Neural cell (in vitro differentiated cells): ENCODE measurements at regions not wholly inside any gene's neighbourhood (a gene's known extent, or its start where the extent isn't known, plus 50 kb on each side); places are given as distances from the start of the nearest gene placed in this dataset.

Experiments used
- H2AFZ ChIP-seq: fragments of 200-600, 300-800 bp; sonication (generic), shearing (Covaris generic); 2 replicates; pipeline ENCODE4 v1.6.0; 2014; ENCODE audit warnings: low read depth, mild to moderate bottlenecking, antibody characterized with exemption, low read length, moderate library complexity
- H3F3A ChIP-seq: fragments of 200-600 bp; shearing (Covaris generic); 2 replicates; pipeline ENCODE4 v1.6.1; 2016; ENCODE audit warnings: mild to moderate bottlenecking, moderate library complexity, mixed read lengths, antibody characterized with exemption, low read length; ENCODE audit not compliant: insufficient read depth, poor library complexity, severe bottlenecking
- H3K27ac ChIP-seq: fragments of 200-600, 300-800 bp; sonication (generic), shearing (Covaris generic); 2 replicates; pipeline ENCODE4 v1.5.1; 2014; ENCODE audit warnings: mild to moderate bottlenecking, low read length, moderate library complexity
- H3K27me3 ChIP-seq: fragments of 300-800, 200-600 bp; sonication (generic), shearing (Covaris generic); 2 replicates; pipeline ENCODE4 v1.6.0; 2014; ENCODE audit warnings: mild to moderate bottlenecking, low read depth, low read length, moderate library complexity; ENCODE audit not compliant: insufficient read depth
- H3K36me3 ChIP-seq: fragments of 300-800, 200-600 bp; sonication (generic), shearing (Covaris generic); 2 replicates; pipeline ENCODE4 v1.5.1; 2014; ENCODE audit warnings: mild to moderate bottlenecking, antibody characterized with exemption, low read length, moderate library complexity; ENCODE audit not compliant: insufficient read depth
- H3K4me2 ChIP-seq: fragments of 300-800, 200-600 bp; sonication (generic), shearing (Covaris generic); 2 replicates; pipeline ENCODE4 v1.6.0; 2014; ENCODE audit warnings: mild to moderate bottlenecking, low read length
- H3K4me3 ChIP-seq: fragments of 300-800, 200-600 bp; sonication (generic), shearing (Covaris generic); 2 replicates; pipeline ENCODE4 v1.5.1; 2014; ENCODE audit warnings: mild to moderate bottlenecking, low read length, moderate library complexity
- H3K79me2 ChIP-seq: fragments of 200-600 bp; shearing (Covaris generic); replicated peaks from 2 replicates; pipeline ENCODE4 v1.6.0; 2014; ENCODE audit warnings: mild to moderate bottlenecking, low read length, moderate library complexity; ENCODE audit not compliant: insufficient read depth
- H3K9ac ChIP-seq: fragments of 300-800, 200-600 bp; sonication (generic), shearing (Covaris generic); 2 replicates; pipeline ENCODE4 v1.6.1; 2016; ENCODE audit warnings: mild to moderate bottlenecking, low read length, mixed read lengths
- H3K9me2 ChIP-seq: fragments of 200-600 bp; shearing (Covaris generic); 2 replicates; pipeline ENCODE4 v1.6.1; 2016; ENCODE audit warnings: mild to moderate bottlenecking, low read length, mixed read lengths; ENCODE audit not compliant: insufficient read depth
- H3K9me3 ChIP-seq: fragments of 200-600, 300-800 bp; sonication (generic), shearing (Covaris generic); 2 replicates; pipeline ENCODE4 v1.6.1; 2016; ENCODE audit warnings: mild to moderate bottlenecking, mixed run types, low read length, moderate library complexity, mixed read lengths
- H4K20me1 ChIP-seq: fragments of 200-600 bp; shearing (Covaris generic); 2 replicates; pipeline ENCODE4 v1.6.1; 2016; ENCODE audit warnings: mild to moderate bottlenecking, mixed run types; ENCODE audit not compliant: insufficient read depth
- EP300 ChIP-seq: fragments of 450-650 bp; conservative IDR thresholded peaks from 2 replicates; pipeline ENCODE4 v1.6.1; 2014; ENCODE audit warnings: antibody characterized with exemption, mild to moderate bottlenecking, moderate library complexity; ENCODE audit not compliant: poor library complexity, severe bottlenecking
- EZH2 ChIP-seq: fragments of 200-600, 300-800 bp; shearing (Covaris generic), sonication (generic); IDR thresholded peaks from 2 replicates; pipeline ENCODE4 v1.6.1; 2014; ENCODE audit warnings: antibody characterized with exemption, low read length, borderline replicate concordance, mild to moderate bottlenecking; ENCODE audit not compliant: insufficient read depth, poor library complexity, severe bottlenecking
- MXI1 ChIP-seq: fragments of 450-650 bp; conservative IDR thresholded peaks from 2 replicates; pipeline ENCODE4 v1.6.1; 2014; ENCODE audit warnings: antibody characterized with exemption, mild to moderate bottlenecking; ENCODE audit not compliant: poor library complexity, severe bottlenecking
- POLR2AphosphoS5 ChIP-seq: IDR thresholded peaks from 2 replicates; pipeline ENCODE4 v1.6.1; 2012
- RAD21 ChIP-seq: fragments of 450-650 bp; conservative IDR thresholded peaks from 2 replicates; pipeline ENCODE4 v1.6.1; 2014; ENCODE audit warnings: antibody characterized with exemption, mild to moderate bottlenecking, moderate library complexity
- REST ChIP-seq: IDR thresholded peaks from 2 replicates; pipeline ENCODE4 v1.6.1; 2012; ENCODE audit warnings: borderline replicate concordance
- SMC3 ChIP-seq: fragments of 450-650 bp; conservative IDR thresholded peaks from 2 replicates; pipeline ENCODE4 v1.6.1; 2014; ENCODE audit warnings: antibody characterized with exemption, mild to moderate bottlenecking, moderate library complexity; ENCODE audit not compliant: poor library complexity
- TAF1 ChIP-seq: IDR thresholded peaks from 2 replicates; pipeline ENCODE4 v1.6.1; 2012; ENCODE audit warnings: low read depth
- TF ChIP-seq, protein P1 (sequence below): fragments of 450-650 bp; IDR thresholded peaks from 2 replicates; pipeline ENCODE4 v1.5.1; 2014; ENCODE audit warnings: antibody characterized with exemption, mild to moderate bottlenecking, moderate library complexity; ENCODE audit not compliant: poor library complexity, severe bottlenecking

DNA sequence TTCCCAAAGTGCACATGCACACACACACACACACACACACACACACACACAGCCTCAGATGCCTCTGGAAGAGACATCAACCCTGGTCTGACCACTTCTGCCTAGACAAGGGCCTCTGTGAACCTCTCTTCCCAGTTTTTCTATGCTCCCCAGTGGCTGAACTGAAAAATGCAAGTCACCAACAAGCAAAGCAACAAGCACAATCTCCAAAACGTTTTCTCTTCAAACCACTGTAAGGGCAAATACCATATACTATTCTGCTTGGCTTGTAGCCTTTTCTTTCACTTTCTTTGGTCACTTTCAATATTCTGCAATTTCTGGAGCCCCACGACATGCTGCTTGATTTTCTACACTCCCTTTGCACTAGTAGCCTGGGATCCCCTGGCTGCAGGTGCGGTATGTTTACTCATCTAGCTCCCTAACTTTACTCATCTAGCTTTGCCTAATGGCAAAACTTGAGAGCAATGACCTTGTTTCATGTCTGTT lies 121.4 kb upstream of the DST start:
- Histone ChIP-seq H3K9ac (no peak overlapping the region), H3K4me2 (no peak overlapping the region), H3K36me3 (no peaks in the 10 kb centered on the region), H3K27me3 (no peaks in the 10 kb centered on the region), H2AFZ (no peak overlapping the region), H3K79me2 (peaks cover 25% of the 10 kb centered on the region), H3K4me3 (no peak overlapping the region), H3K27ac (no peak overlapping the region), H3K9me2 (no peaks in the 10 kb centered on the region), H3F3A (no peaks in the 10 kb centered on the region), H4K20me1 (no peaks in the 10 kb centered on the region), H3K9me3 (no peaks in the 10 kb centered on the region)
- TF ChIP-seq MXI1 (no peak), TAF1 (no peak), RAD21 (no peak), REST (no peak), EZH2 (no peak), POLR2AphosphoS5 (no peak), SMC3 (no peak), EP300 (no peak)
- TF ChIP-seq, protein P1, sequence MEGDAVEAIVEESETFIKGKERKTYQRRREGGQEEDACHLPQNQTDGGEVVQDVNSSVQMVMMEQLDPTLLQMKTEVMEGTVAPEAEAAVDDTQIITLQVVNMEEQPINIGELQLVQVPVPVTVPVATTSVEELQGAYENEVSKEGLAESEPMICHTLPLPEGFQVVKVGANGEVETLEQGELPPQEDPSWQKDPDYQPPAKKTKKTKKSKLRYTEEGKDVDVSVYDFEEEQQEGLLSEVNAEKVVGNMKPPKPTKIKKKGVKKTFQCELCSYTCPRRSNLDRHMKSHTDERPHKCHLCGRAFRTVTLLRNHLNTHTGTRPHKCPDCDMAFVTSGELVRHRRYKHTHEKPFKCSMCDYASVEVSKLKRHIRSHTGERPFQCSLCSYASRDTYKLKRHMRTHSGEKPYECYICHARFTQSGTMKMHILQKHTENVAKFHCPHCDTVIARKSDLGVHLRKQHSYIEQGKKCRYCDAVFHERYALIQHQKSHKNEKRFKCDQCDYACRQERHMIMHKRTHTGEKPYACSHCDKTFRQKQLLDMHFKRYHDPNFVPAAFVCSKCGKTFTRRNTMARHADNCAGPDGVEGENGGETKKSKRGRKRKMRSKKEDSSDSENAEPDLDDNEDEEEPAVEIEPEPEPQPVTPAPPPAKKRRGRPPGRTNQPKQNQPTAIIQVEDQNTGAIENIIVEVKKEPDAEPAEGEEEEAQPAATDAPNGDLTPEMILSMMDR: no peak

DNA sequence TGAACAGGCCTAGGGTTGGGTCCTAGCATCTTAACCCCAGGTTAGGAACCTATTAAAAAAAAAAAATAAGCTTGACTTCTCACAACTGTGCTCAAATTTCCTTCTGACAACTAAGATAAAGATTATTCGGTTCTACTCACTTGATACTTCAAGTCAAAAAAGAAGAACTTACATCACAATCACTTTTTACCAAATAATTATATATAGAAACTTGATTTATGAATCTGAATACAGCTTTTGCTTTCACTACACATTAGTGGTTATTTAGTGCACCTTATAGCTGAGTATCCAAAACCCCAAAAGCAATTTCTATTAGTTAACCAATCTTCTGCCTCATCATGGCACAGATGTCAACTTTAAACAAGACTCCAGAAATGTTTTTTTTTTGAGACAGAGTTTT lies 119.0 kb upstream of the DST start:
- no peak overlapping the region for H3K27ac ChIP-seq
- no peaks in the 10 kb centered on the region for H3K36me3 ChIP-seq
- H3F3A ChIP-seq: no peaks in the 10 kb centered on the region
- no peak overlapping the region for H3K4me3 ChIP-seq
- no peaks in the 10 kb centered on the region for H3K9me2 ChIP-seq
- no peak overlapping the region for H3K9ac ChIP-seq
- H3K4me2 ChIP-seq: no peak overlapping the region
- no peaks in the 10 kb centered on the region for H3K27me3 ChIP-seq
- H3K9me3 ChIP-seq: no peaks in the 10 kb centered on the region
- TF ChIP-seq EP300: no peak
- no peak for TF ChIP-seq MXI1
- TF ChIP-seq, protein P1: no peak
- peaks cover 3% of the 10 kb centered on the region for H4K20me1 ChIP-seq
- no peak overlapping the region for H2AFZ ChIP-seq
- peaks cover 34% of the 10 kb centered on the region for H3K79me2 ChIP-seq
